GM21717 (cell line): ENCODE measurements at regions not wholly inside any gene's neighbourhood (a gene's known extent, or its start where the extent isn't known, plus 50 kb on each side); places are given as distances from the start of the nearest gene placed in this dataset.

Experiments used
- ATAC-seq: cut with Tn5 transposase; IDR thresholded peaks from one replicate; pipeline ENCODE4 v1.9.1; 2021; ENCODE audit warnings: mild to moderate bottlenecking, moderate library complexity; ENCODE audit not compliant: unreplicated experiment

DNA sequence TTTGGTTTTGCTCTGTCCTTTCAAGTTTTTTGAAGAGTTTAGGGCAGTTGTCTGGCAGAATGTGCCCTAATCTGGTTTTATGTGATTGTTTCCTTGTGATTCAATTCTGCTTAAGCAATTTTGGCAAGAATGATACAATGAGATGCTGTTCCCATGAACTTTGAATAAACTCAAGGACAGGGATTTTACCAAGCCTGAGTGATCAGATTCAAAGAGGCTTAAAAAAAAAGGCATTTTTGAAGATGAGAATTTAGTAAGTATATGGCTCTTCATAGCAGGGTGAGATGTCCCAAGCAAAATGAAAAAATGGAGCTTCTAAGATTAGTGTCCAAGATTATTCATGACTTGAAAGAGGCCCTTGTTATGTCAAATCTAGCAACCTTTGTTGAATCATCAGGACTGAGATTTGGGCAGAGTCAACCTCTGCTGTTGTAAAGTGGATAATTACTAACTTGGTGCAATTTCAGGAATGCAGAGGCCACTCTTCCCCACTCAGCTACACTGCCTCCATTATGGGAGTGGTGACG is 180.6 kb upstream of the NUDT4 start:
- ATAC-seq = no peak

DNA sequence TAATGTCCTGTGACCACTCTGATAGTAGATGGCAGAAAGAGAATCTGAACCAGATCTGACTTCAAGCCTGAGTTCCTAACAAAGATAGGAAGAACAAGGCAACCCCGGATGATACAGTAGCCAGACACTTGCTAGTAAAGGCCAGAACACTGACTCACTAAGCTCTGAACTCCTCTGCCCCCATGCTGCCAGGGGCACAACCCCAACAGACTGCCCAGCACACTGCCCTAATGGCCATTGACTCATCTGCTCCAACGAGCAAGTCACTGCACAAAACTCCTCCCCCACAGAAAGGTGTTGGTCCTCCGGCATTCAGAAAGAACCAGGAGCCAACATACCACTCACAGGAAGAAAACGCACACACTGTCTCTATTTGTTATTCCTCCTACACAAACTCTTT is 179.6 kb upstream of the NUDT4 start:
- ATAC-seq = no peak

GRCh38 chr12:93199831-93200236 is 177.9 kb upstream of the NUDT4 start:
- ATAC-seq = no peak

DNA sequence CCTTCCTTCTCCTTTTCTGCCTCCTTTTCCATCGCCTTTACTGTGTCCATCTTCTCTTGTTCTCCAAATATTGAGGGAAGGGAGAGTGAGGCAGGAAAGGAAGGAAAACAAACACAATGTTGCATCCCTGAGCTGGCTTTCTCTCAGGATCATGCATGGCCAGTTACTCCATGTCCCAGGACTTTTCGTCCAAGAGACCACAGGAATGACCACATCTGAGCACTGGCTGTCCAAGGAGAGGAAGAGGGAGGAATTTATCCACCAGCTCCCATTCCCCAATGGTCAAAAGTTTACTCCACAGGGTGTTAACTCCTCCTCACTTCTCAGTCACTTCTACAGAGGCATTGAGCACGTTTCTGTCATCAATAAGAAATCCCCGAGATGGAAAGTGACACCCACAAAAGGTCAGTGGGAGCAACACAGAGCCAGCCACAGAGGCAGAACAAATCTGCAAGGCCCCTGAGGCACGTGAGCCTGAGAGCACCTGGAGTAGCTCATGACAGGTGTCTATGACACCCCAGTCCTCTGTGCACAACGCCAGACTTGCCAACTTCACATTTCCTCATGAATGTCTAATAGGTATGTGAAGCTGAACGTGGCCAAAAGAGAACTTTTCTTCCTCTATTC is 177.3 kb upstream of the NUDT4 start:
- no peak for ATAC-seq

- ATAC-seq = no peak
Measured at GRCh38 chr12:93201990-93202389, 175.7 kb upstream of the NUDT4 start.

- ATAC-seq = no peak
Measured at GRCh38 chr12:93202688-93203087, 175.0 kb upstream of the NUDT4 start.

DNA sequence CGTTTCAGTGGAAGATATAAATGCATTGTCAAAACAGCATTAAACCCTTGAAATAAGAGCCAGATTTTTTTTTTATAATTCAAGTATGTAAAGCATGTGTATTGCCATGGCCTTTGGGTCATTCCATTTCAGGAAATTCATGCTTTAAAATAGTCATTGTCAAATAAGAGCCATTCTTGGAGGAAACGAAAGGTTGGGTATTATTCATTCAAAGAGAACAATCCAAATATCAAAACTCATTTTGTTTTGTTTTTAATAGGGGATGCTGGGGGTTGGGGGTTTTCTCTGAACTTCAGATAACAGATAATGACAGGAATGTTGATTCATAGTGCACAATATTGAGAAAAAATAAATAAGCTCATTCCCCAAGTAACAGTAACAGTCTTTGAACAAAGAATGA is 174.4 kb upstream of the NUDT4 start:
- no peak for ATAC-seq

- ATAC-seq = no peak
Measured at GRCh38 chr12:93204896-93205295, 172.8 kb upstream of the NUDT4 start.

DNA sequence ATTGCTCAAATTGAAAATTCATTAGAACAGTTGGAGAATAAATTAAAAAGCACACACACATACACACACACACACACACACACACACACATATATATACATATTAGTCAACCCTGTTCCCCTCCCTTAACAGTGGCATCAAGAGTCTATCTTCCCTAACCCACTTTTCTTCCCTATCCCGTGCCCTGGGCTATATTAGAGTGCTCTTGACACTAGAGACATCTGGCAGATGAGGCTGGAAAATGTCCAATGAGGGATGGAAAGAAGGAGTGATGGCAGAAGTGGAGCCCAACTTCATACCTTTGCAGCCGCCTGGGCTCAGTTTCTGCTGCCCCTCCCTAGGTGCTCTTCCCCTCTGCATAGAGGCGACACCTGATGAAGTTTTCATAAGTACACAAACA is 172.4 kb upstream of the NUDT4 start:
- ATAC-seq = no peak

- ATAC-seq = no peak
Measured at GRCh38 chr12:93208011-93208410, 169.7 kb upstream of the NUDT4 start.

GRCh38 chr12:93214523-93215289 is 163.0 kb upstream of the NUDT4 start:
- ATAC-seq = no peak

DNA sequence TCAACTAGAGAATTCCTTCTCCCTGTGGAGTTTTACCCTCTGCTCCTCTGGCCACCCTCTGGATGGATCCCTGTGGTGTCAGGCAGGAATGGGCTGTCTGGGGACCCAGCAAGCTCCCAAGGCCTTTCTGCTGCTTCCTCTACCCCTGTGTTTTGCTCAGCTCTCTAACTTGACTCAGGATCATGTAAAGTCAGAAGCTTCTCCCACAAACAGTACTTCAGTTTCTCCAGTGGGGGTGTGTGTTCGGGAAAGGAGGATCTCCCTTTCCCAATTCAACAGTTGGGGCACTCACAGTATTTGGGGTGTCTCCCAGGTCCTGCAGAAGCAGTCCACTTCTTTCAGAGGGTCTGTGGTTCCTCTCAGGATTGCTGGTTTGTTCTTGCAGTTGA is 162.4 kb upstream of the NUDT4 start:
- no peak for ATAC-seq

DNA sequence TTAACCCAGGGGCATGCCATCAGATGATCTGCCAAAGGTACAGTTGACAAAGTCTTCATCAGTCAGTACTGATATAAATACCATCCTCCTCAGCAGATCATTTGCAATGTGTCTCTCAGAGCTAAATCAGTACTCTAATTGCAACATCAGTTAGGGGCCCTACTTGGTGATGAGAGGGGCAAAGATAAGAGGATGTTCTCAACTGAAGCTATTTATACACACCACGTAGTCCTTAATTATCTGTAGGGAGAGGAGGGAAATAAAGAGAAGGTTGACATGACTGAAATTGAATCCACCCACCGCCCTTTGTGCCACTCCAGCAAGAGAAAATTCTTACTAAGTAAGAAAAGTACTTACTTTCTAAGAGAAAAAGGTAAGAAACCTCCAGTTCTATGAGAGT is 157.8 kb upstream of the NUDT4 start:
- ATAC-seq = no peak

GRCh38 chr12:93221841-93222240 is 155.9 kb upstream of the NUDT4 start:
- no peak for ATAC-seq

DNA sequence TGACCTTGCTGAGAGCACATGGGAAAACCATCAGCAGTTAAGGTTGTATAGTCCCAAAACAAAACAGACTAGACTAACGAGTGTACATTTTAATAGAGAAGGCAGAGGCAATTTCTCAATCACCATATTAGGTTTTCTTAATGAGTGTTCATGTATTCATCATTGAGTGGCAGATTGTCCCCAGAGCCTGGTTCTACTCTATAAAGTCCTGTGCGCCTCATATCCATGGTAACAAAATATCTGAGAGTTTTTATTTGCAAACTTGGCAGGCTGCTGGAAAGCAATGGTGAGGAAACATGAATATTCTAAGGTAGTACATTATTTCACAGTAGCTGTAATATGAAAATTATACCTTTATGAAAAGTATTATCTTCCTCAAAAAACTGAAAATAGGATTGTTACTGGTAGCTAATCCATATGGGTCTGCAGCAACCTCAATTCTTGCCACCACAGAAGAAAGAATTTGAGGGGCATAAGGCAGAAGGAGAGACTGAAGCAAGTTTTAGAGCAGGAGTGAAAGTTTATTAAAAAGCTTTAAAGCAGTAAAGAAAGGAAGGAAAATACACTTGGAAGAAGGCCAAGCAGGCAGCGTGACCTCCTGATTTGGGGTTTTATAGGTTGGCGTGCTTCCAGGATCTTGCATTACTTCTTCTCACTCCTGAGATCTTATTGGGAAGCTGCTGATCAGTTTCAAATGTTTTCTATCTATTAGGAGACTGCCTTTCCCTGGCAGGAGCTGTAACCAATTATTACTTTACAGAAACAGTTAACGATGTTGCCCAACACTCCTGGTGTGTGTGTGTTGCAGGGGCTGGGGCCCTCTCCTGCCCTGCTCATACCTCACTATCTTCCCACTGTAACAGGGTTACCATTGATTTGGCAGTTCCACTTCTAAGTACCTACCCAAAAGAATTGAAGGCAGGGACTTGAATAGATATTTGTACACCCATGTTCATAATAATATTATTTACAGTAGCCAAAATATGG is 154.0 kb upstream of the NUDT4 start:
- ATAC-seq = no peak

DNA sequence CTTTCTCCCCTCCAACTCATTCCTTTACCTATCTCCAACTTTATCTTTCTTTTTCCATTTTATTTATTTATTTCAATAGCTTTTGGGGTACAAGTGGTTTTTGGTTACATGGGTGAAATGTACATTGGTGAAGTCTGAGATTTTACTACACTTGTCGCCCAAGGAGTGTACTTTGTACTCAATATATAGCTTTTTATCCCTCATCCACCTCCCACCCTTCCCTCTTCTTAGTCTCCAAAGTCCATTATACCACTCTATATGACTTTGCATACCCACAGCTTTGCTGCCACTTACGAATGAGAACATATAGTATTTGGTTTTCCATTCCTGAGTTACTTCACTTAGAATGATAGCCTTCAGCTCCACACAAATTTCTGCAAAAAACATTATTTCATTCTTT is 152.6 kb upstream of the NUDT4 start:
- ATAC-seq = no peak

- ATAC-seq = no peak
Measured at GRCh38 chr12:93226361-93226760, 151.4 kb upstream of the NUDT4 start.

DNA sequence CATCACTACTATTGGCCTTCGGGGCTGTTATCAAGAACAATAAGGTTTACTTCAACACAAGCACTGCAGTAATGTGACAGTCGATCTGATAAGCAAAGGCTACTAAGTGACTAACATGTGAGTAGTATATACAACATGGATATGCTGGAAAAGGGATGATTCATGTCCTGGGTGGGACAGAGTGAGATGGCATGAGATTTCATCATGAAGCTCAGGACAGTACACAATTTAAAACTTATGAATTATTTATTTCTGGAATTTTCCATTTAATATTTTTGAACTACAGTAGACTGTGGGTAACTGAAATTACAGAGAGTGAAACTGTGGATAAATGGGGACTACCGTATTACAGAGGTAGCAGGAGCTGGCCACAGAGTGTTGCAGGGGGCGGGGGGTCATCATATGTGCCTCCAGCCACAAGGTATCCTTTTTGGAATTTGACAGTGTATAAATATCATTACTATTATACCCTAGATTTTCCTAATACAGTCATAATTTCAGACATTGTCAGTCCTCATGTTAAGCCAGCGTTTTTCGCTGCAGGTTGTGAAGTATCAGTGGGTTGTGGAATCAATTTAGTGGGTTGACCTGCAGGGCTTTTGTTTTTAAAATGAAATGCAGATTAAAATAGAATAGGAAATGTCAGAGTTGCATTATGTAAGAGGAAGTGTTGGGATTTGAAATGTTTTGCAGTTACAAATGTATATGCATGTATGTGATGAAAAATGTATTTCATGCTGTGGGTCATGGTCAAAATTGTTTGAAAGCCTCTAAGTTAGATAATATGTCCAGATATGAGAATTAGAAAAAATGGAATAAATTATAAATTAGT is 148.0 kb upstream of the NUDT4 start:
- ATAC-seq = no peak

GRCh38 chr12:93230326-93230720 is 147.4 kb upstream of the NUDT4 start:
- no peak for ATAC-seq

- no peak for ATAC-seq
Measured at GRCh38 chr12:93231938-93232337, 145.8 kb upstream of the NUDT4 start.
